ENCODE measurements at regions not wholly inside any gene's neighbourhood (a gene's known extent, or its start where the extent isn't known, plus 50 kb on each side); places are given as distances from the start of the nearest gene placed in this dataset.

DNA sequence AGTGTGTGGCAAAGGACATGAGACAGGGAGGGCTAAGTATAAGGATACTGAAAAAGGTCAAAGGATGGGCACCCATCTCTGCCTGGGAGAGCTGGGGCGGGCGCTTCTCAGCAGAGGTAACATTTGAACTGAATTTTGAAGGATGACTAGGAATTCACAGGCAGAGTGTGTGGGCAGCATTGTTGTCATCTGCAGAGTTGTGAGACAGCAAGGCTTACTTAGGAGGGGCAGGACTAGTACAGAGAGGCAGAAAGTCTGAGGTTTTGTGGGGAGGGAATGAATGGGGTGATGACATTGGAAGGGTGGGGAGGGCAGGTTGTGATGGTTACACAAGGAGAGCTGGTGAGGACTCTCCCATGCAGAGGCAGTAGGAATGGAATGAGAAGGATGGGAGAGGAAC lies 84.1 kb upstream of the PRR23C start:
- TF ChIP-seq, protein P1, sequence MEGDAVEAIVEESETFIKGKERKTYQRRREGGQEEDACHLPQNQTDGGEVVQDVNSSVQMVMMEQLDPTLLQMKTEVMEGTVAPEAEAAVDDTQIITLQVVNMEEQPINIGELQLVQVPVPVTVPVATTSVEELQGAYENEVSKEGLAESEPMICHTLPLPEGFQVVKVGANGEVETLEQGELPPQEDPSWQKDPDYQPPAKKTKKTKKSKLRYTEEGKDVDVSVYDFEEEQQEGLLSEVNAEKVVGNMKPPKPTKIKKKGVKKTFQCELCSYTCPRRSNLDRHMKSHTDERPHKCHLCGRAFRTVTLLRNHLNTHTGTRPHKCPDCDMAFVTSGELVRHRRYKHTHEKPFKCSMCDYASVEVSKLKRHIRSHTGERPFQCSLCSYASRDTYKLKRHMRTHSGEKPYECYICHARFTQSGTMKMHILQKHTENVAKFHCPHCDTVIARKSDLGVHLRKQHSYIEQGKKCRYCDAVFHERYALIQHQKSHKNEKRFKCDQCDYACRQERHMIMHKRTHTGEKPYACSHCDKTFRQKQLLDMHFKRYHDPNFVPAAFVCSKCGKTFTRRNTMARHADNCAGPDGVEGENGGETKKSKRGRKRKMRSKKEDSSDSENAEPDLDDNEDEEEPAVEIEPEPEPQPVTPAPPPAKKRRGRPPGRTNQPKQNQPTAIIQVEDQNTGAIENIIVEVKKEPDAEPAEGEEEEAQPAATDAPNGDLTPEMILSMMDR (IDR thresholded peaks at IDR 0.05) = no peak
- no peak for TF ChIP-seq EZH2 (IDR thresholded peaks at IDR 0.05; ENCODE audit: borderline replicate concordance, insufficient read depth, low read depth, low read length, poor library complexity, severe bottlenecking)

All from B cell (primary cell).